Ishikawa (cell line): ENCODE measurements at regions not wholly inside any gene's neighbourhood (a gene's known extent, or its start where the extent isn't known, plus 50 kb on each side); places are given as distances from the start of the nearest gene placed in this dataset.

Experiments
- CEBPB ChIP-seq: IDR thresholded peaks from 2 replicates; pipeline ENCODE4 v1.6.1; 2012
- CREB1 ChIP-seq: IDR thresholded peaks from 2 replicates; pipeline ENCODE4 v1.6.1; 2012; ENCODE audit warnings: low read depth
- EGR1 ChIP-seq: IDR thresholded peaks from 2 replicates; pipeline ENCODE4 v1.6.1; 2012
- EP300 ChIP-seq: IDR thresholded peaks from 2 replicates; pipeline ENCODE4 v1.6.1; 2012; ENCODE audit warnings: borderline replicate concordance
- FOXM1 ChIP-seq: IDR thresholded peaks from 2 replicates; pipeline ENCODE4 v1.6.1; 2012; ENCODE audit warnings: low read depth, borderline replicate concordance
- NFIC ChIP-seq: IDR thresholded peaks from 2 replicates; pipeline ENCODE4 v1.6.1; 2012
- RAD21 ChIP-seq: IDR thresholded peaks from 2 replicates; pipeline ENCODE4 v1.6.1; 2012; ENCODE audit warnings: low read depth
- TAF1 ChIP-seq: IDR thresholded peaks from 2 replicates; pipeline ENCODE4 v1.6.1; 2012; ENCODE audit warnings: low read depth, mild to moderate bottlenecking
- TCF12 ChIP-seq: IDR thresholded peaks from 2 replicates; pipeline ENCODE4 v1.6.1; 2012; ENCODE audit warnings: low read depth
- TEAD4 ChIP-seq: IDR thresholded peaks from 2 replicates; pipeline ENCODE4 v1.6.1; 2012
- YY1 ChIP-seq: IDR thresholded peaks from 2 replicates; pipeline ENCODE4 v1.6.1; 2012; ENCODE audit warnings: low read depth
- ZBTB7A ChIP-seq: IDR thresholded peaks from 2 replicates; pipeline ENCODE4 v1.6.1; 2012; ENCODE audit warnings: low read depth
- TF ChIP-seq, protein P1 (sequence below): IDR thresholded peaks from 2 replicates; pipeline ENCODE4 v1.6.1; 2012
- TF ChIP-seq, protein P2 (sequence below): IDR thresholded peaks from 2 replicates; pipeline ENCODE4 v1.6.1; 2012; ENCODE audit warnings: low read depth, mild to moderate bottlenecking
- TF ChIP-seq, protein P3 (sequence below): IDR thresholded peaks from 2 replicates; pipeline ENCODE4 v1.6.1; 2012

DNA sequence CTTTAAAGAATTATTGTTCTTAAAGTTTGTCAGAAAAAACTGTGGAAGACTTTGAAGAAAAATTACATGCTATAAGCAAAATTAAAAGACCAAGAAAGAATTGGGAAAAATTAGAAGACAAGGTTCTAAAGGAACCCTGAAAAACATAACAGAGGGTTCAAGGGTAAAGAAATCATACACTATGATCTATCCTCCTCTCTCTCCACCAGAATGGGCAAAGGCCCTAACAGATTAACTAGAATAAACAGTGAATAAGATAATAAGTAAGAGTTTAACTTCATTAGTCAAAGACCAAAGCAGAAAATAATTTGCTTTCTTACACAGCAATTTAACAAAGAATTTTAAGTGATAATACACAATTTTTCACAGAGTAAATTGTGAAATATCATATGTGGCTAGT lies 201.2 kb upstream of the PDE10A start:
- TF ChIP-seq RAD21 = no peak
- no peak for TF ChIP-seq TEAD4
- TF ChIP-seq FOXM1 = no peak
- no peak for TF ChIP-seq NFIC
- TF ChIP-seq, protein P1, sequence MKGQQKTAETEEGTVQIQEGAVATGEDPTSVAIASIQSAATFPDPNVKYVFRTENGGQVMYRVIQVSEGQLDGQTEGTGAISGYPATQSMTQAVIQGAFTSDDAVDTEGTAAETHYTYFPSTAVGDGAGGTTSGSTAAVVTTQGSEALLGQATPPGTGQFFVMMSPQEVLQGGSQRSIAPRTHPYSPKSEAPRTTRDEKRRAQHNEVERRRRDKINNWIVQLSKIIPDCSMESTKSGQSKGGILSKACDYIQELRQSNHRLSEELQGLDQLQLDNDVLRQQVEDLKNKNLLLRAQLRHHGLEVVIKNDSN = no peak
- no peak for TF ChIP-seq ZBTB7A
- no peak for TF ChIP-seq TCF12
- TF ChIP-seq YY1 = no peak
- TF ChIP-seq CEBPB = no peak
- TF ChIP-seq, protein P2, sequence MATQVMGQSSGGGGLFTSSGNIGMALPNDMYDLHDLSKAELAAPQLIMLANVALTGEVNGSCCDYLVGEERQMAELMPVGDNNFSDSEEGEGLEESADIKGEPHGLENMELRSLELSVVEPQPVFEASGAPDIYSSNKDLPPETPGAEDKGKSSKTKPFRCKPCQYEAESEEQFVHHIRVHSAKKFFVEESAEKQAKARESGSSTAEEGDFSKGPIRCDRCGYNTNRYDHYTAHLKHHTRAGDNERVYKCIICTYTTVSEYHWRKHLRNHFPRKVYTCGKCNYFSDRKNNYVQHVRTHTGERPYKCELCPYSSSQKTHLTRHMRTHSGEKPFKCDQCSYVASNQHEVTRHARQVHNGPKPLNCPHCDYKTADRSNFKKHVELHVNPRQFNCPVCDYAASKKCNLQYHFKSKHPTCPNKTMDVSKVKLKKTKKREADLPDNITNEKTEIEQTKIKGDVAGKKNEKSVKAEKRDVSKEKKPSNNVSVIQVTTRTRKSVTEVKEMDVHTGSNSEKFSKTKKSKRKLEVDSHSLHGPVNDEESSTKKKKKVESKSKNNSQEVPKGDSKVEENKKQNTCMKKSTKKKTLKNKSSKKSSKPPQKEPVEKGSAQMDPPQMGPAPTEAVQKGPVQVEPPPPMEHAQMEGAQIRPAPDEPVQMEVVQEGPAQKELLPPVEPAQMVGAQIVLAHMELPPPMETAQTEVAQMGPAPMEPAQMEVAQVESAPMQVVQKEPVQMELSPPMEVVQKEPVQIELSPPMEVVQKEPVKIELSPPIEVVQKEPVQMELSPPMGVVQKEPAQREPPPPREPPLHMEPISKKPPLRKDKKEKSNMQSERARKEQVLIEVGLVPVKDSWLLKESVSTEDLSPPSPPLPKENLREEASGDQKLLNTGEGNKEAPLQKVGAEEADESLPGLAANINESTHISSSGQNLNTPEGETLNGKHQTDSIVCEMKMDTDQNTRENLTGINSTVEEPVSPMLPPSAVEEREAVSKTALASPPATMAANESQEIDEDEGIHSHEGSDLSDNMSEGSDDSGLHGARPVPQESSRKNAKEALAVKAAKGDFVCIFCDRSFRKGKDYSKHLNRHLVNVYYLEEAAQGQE = no peak
- TF ChIP-seq EGR1 = no peak
- TF ChIP-seq CREB1 = no peak
- TF ChIP-seq EP300 = no peak
- TF ChIP-seq, protein P3, sequence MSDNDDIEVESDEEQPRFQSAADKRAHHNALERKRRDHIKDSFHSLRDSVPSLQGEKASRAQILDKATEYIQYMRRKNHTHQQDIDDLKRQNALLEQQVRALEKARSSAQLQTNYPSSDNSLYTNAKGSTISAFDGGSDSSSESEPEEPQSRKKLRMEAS = no peak
- TF ChIP-seq TAF1 = no peak

DNA sequence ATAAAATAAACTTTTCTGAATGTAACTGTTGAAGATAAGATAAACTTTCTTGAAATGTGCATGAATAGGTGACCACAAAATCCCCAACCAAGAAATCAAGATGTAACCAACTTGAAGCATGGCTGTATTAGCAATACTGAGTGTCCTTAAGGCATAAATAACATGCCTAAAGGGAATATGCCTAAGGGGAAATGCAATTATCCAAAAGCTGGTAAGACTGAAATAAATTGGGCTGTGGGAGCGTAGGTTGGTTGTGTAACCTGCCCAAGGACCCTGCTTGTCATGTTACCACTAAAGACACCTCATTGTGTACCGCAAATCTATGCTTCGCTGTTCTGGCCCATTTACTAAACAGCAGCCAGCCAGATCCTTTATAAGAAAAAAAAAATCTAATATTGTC lies 200.8 kb upstream of the PDE10A start:
- TF ChIP-seq EP300 (no peak), EGR1 (no peak)

DNA sequence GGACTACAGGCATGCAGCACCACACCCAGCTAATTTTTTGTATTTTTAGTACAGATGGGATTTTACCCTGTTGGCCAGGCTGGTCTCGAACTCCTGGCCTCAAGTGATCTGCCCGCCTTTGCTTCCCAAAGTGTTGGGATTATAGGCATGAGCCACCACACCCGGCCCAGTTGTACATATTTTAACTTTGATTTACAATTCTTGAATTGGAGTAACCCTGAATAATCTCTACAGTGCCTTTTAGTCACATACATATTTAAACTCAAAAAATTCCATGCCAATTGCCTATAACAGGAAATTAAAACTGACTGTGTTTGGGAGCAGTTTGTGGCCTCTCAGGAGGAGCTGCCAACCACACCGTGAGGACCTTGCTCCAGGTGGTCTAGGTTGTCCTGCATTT lies 199.8 kb upstream of the PDE10A start:
- TF ChIP-seq TCF12 (no peak), ZBTB7A (no peak), CREB1 (no peak), YY1 (no peak), TAF1 (no peak), CEBPB (no peak)
- TF ChIP-seq, protein P3 = no peak

DNA sequence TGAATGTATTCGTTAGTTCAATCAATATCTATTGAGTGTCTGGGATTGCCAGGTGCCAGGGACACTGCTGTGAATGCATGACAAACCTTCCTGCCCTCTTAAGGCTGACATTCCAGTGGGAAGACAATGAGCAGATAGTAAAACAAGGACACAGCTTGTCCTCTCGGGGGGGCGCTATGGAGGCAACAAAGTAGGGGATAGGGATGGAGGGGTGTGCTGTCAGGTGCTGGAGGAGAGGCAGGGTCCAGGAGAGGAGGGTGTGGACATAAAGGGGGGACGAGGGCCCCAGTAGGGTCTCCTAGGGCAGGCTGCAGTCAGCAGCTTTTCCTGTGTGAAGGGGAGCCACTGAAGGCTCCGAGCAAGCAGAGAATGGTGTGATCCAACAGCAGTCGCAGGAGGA lies 198.2 kb upstream of the PDE10A start:
- TF ChIP-seq ZBTB7A (no peak), TEAD4 (no peak), TCF12 (no peak), EP300 (no peak), NFIC (no peak), CREB1 (no peak), CEBPB (no peak), TAF1 (no peak), FOXM1 (no peak), EGR1 (no peak), YY1 (no peak), RAD21 (no peak)
- TF ChIP-seq, protein P3 = no peak
- TF ChIP-seq, protein P1 = no peak
- TF ChIP-seq, protein P2 = no peak

DNA sequence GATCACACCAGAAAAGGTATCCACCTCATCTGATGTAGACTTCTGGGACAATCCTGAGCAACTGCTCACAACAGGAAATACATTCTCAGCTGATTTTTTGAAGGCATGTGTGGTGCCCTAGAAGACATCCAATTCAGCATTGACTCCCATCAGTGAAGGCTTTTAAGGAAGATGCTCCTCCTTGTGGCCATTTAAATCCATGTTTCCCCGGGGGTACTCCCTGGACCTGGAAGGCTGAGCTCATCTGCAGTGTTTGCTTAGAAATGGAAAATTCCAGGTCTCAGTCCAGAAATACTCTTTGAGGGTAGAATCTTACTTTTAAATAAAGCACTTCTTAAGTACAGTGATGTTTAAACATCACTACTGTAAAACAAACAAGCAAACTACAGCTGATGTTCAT lies 195.5 kb upstream of the PDE10A start:
- TF ChIP-seq EGR1 (no peak), TAF1 (no peak), CREB1 (no peak), CEBPB (no peak), RAD21 (no peak), YY1 (no peak), TCF12 (no peak), ZBTB7A (no peak), EP300 (no peak), NFIC (no peak), TEAD4 (no peak)
- TF ChIP-seq, protein P3 = no peak
- TF ChIP-seq, protein P2 = no peak
